ENCODE measurements at regions not wholly inside any gene's neighbourhood (a gene's known extent, or its start where the extent isn't known, plus 50 kb on each side); places are given as distances from the start of the nearest gene placed in this dataset.

GRCh38 chr20:60484316-60484715, 526.1 kb downstream of the CDH26 start:
- H3K9me3 ChIP-seq (ENCODE audit: low read length): no peaks in the 10 kb centered on the region
- H2AFZ ChIP-seq (ENCODE audit: low read length): no peak overlapping the region
- no peaks in the 10 kb centered on the region for H3K79me2 ChIP-seq (ENCODE audit: low read length)
- H3K9ac ChIP-seq (ENCODE audit: low read length): no peak overlapping the region
- H3K36me3 ChIP-seq (ENCODE audit: insufficient read depth, low read length): no peaks in the 10 kb centered on the region
- DNase-seq: no peak
- H3K4me2 ChIP-seq (ENCODE audit: low read depth, low read length, poor library complexity, severe bottlenecking): no peak overlapping the region
- H3K27me3 ChIP-seq (ENCODE audit: low read length): no peaks in the 10 kb centered on the region
- no peaks in the 10 kb centered on the region for H3K4me1 ChIP-seq (ENCODE audit: low read length)
- no peak overlapping the region for H3K27ac ChIP-seq (ENCODE audit: low read length)
- no peaks in the 10 kb centered on the region for H3K9me2 ChIP-seq (replicated peaks; ENCODE audit: insufficient read depth, low read length)
- no peak overlapping the region for H3K4me3 ChIP-seq (ENCODE audit: low read length)
- no peaks in the 10 kb centered on the region for H4K20me1 ChIP-seq (ENCODE audit: insufficient read depth, low read depth, low read length)

GRCh38 chr20:60485012-60485760, 527.0 kb downstream of the CDH26 start:
- Histone ChIP-seq H3K9me2 (replicated peaks; ENCODE audit: insufficient read depth, low read length) (no peaks in the 10 kb centered on the region), H3K27ac (ENCODE audit: low read length) (no peak overlapping the region), H3K9me3 (ENCODE audit: low read length) (no peaks in the 10 kb centered on the region), H4K20me1 (ENCODE audit: insufficient read depth, low read depth, low read length) (no peaks in the 10 kb centered on the region), H3K4me3 (ENCODE audit: low read length) (no peak overlapping the region), H3K27me3 (ENCODE audit: low read length) (no peaks in the 10 kb centered on the region), H3K79me2 (ENCODE audit: low read length) (no peaks in the 10 kb centered on the region), H3K9ac (ENCODE audit: low read length) (no peak overlapping the region), H3K36me3 (ENCODE audit: insufficient read depth, low read length) (no peaks in the 10 kb centered on the region), H3K4me1 (ENCODE audit: low read length) (no peaks in the 10 kb centered on the region), H2AFZ (ENCODE audit: low read length) (no peak overlapping the region), H3K4me2 (ENCODE audit: low read depth, low read length, poor library complexity, severe bottlenecking) (no peak overlapping the region)
- no peak for DNase-seq

GRCh38 chr20:60486315-60486714, 528.1 kb downstream of the CDH26 start:
- Histone ChIP-seq H3K27me3 (ENCODE audit: low read length) (no peaks in the 10 kb centered on the region), H3K4me1 (ENCODE audit: low read length) (no peaks in the 10 kb centered on the region)

GRCh38 chr20:60486937-60487336, 528.7 kb downstream of the CDH26 start:
- no peak overlapping the region for H2AFZ ChIP-seq (ENCODE audit: low read length)

More at GRCh38 chr20:60486315-60486714, 528.1 kb downstream of the CDH26 start:
- Histone ChIP-seq H3K4me3 (ENCODE audit: low read length) (no peak overlapping the region), H3K4me2 (ENCODE audit: low read depth, low read length, poor library complexity, severe bottlenecking) (no peak overlapping the region), H2AFZ (ENCODE audit: low read length) (no peak overlapping the region), H3K27ac (ENCODE audit: low read length) (no peak overlapping the region), H3K36me3 (ENCODE audit: insufficient read depth, low read length) (no peaks in the 10 kb centered on the region), H3K9ac (ENCODE audit: low read length) (no peak overlapping the region), H3K9me2 (replicated peaks; ENCODE audit: insufficient read depth, low read length) (no peaks in the 10 kb centered on the region), H3K9me3 (ENCODE audit: low read length) (no peaks in the 10 kb centered on the region), H4K20me1 (ENCODE audit: insufficient read depth, low read depth, low read length) (no peaks in the 10 kb centered on the region), H3K79me2 (ENCODE audit: low read length) (no peaks in the 10 kb centered on the region)
- no peak for DNase-seq

GRCh38 chr20:60490217-60491050, 532.2 kb downstream of the CDH26 start:
- no peak for DNase-seq
- Histone ChIP-seq H3K9me3 (ENCODE audit: low read length) (no peaks in the 10 kb centered on the region), H3K27ac (ENCODE audit: low read length) (no peak overlapping the region), H2AFZ (ENCODE audit: low read length) (no peak overlapping the region), H3K9ac (ENCODE audit: low read length) (no peak overlapping the region), H3K4me2 (ENCODE audit: low read depth, low read length, poor library complexity, severe bottlenecking) (no peak overlapping the region), H3K9me2 (replicated peaks; ENCODE audit: insufficient read depth, low read length) (no peaks in the 10 kb centered on the region), H4K20me1 (ENCODE audit: insufficient read depth, low read depth, low read length) (no peaks in the 10 kb centered on the region), H3K79me2 (ENCODE audit: low read length) (no peaks in the 10 kb centered on the region), H3K36me3 (ENCODE audit: insufficient read depth, low read length) (no peaks in the 10 kb centered on the region), H3K4me3 (ENCODE audit: low read length) (no peak overlapping the region), H3K27me3 (ENCODE audit: low read length) (no peaks in the 10 kb centered on the region), H3K4me1 (ENCODE audit: low read length) (no peaks in the 10 kb centered on the region)

More at GRCh38 chr20:60486937-60487336, 528.7 kb downstream of the CDH26 start:
- no peaks in the 10 kb centered on the region for H3K9me3 ChIP-seq (ENCODE audit: low read length)
- H3K9me2 ChIP-seq (replicated peaks; ENCODE audit: insufficient read depth, low read length): no peaks in the 10 kb centered on the region
- H3K4me1 ChIP-seq (ENCODE audit: low read length): no peaks in the 10 kb centered on the region
- DNase-seq: no peak
- no peak overlapping the region for H3K4me2 ChIP-seq (ENCODE audit: low read depth, low read length, poor library complexity, severe bottlenecking)
- no peak overlapping the region for H3K9ac ChIP-seq (ENCODE audit: low read length)
- H3K79me2 ChIP-seq (ENCODE audit: low read length): no peaks in the 10 kb centered on the region
- H4K20me1 ChIP-seq (ENCODE audit: insufficient read depth, low read depth, low read length): no peaks in the 10 kb centered on the region
- H3K4me3 ChIP-seq (ENCODE audit: low read length): no peak overlapping the region
- H3K27ac ChIP-seq (ENCODE audit: low read length): no peak overlapping the region
- H3K36me3 ChIP-seq (ENCODE audit: insufficient read depth, low read length): no peaks in the 10 kb centered on the region
- no peaks in the 10 kb centered on the region for H3K27me3 ChIP-seq (ENCODE audit: low read length)

- no peak overlapping the region for H2AFZ ChIP-seq (ENCODE audit: low read length)
- H3K9ac ChIP-seq (ENCODE audit: low read length): no peak overlapping the region
- no peaks in the 10 kb centered on the region for H3K9me3 ChIP-seq (ENCODE audit: low read length)
- DNase-seq: no peak
- no peaks in the 10 kb centered on the region for H3K27me3 ChIP-seq (ENCODE audit: low read length)
- H3K27ac ChIP-seq (ENCODE audit: low read length): no peak overlapping the region
- H3K4me2 ChIP-seq (ENCODE audit: low read depth, low read length, poor library complexity, severe bottlenecking): no peak overlapping the region
- no peaks in the 10 kb centered on the region for H3K9me2 ChIP-seq (replicated peaks; ENCODE audit: insufficient read depth, low read length)
- H3K4me3 ChIP-seq (ENCODE audit: low read length): no peak overlapping the region
- H4K20me1 ChIP-seq (ENCODE audit: insufficient read depth, low read depth, low read length): no peaks in the 10 kb centered on the region
- no peaks in the 10 kb centered on the region for H3K79me2 ChIP-seq (ENCODE audit: low read length)
- no peaks in the 10 kb centered on the region for H3K4me1 ChIP-seq (ENCODE audit: low read length)
- no peaks in the 10 kb centered on the region for H3K36me3 ChIP-seq (ENCODE audit: insufficient read depth, low read length)
Measured at GRCh38 chr20:60491051-60491581, 532.9 kb downstream of the CDH26 start.

- no peaks in the 10 kb centered on the region for H3K9me2 ChIP-seq (replicated peaks; ENCODE audit: insufficient read depth, low read length)
- DNase-seq: no peak
- H3K4me3 ChIP-seq (ENCODE audit: low read length): no peak overlapping the region
- no peaks in the 10 kb centered on the region for H3K9me3 ChIP-seq (ENCODE audit: low read length)
- H3K27me3 ChIP-seq (ENCODE audit: low read length): no peaks in the 10 kb centered on the region
- no peak overlapping the region for H3K9ac ChIP-seq (ENCODE audit: low read length)
- H3K36me3 ChIP-seq (ENCODE audit: insufficient read depth, low read length): no peaks in the 10 kb centered on the region
- H3K27ac ChIP-seq (ENCODE audit: low read length): no peak overlapping the region
- no peaks in the 10 kb centered on the region for H4K20me1 ChIP-seq (ENCODE audit: insufficient read depth, low read depth, low read length)
- no peak overlapping the region for H2AFZ ChIP-seq (ENCODE audit: low read length)
- no peaks in the 10 kb centered on the region for H3K4me1 ChIP-seq (ENCODE audit: low read length)
- H3K4me2 ChIP-seq (ENCODE audit: low read depth, low read length, poor library complexity, severe bottlenecking): no peak overlapping the region
- no peaks in the 10 kb centered on the region for H3K79me2 ChIP-seq (ENCODE audit: low read length)
Measured at GRCh38 chr20:60494476-60494875, 536.3 kb downstream of the CDH26 start.

GRCh38 chr20:60497298-60498035, 539.2 kb downstream of the CDH26 start:
- Histone ChIP-seq H3K79me2 (ENCODE audit: low read length) (no peaks in the 10 kb centered on the region), H3K27me3 (ENCODE audit: low read length) (no peaks in the 10 kb centered on the region), H3K4me2 (ENCODE audit: low read depth, low read length, poor library complexity, severe bottlenecking) (no peak overlapping the region), H3K9me2 (replicated peaks; ENCODE audit: insufficient read depth, low read length) (no peaks in the 10 kb centered on the region), H3K9me3 (ENCODE audit: low read length) (no peaks in the 10 kb centered on the region), H3K4me3 (ENCODE audit: low read length) (no peak overlapping the region), H2AFZ (ENCODE audit: low read length) (no peak overlapping the region), H3K9ac (ENCODE audit: low read length) (no peak overlapping the region), H3K4me1 (ENCODE audit: low read length) (no peaks in the 10 kb centered on the region), H4K20me1 (ENCODE audit: insufficient read depth, low read depth, low read length) (no peaks in the 10 kb centered on the region), H3K36me3 (ENCODE audit: insufficient read depth, low read length) (no peaks in the 10 kb centered on the region), H3K27ac (ENCODE audit: low read length) (no peak overlapping the region)
- no peak for DNase-seq
